Esophagus squamous epithelium (tissue), 5 donors: ENCODE measurements at regions not wholly inside any gene's neighbourhood (a gene's known extent, or its start where the extent isn't known, plus 50 kb on each side); places are given as distances from the start of the nearest gene placed in this dataset.
"Not testable (repeated sequence)": the region's sequence is repeated elsewhere in the genome, so short reads cannot be mapped to it uniquely, and the experiment has no call there.

Experiments used
- DNase-seq: peaks from one replicate; lab custom pipeline; 2025; lab: John Stamatoyannopoulos, UW
- H3K27ac ChIP-seq, 4 donors: fragments of 200-600 bp; sonication (generic); one replicate each; pipeline ENCODE4 v1.5.1; 2016 to 2019; ENCODE audit warnings: mild to moderate bottlenecking in 1 of 4
- H3K27me3 ChIP-seq, 4 donors: fragments of 200-600 bp; sonication (generic); 1 replicate in 3 of 4; 2 replicates in 1 of 4; pipeline versions ENCODE4 v1.5.1 to v1.6.0; 2017 to 2021; ENCODE audit warnings: antibody characterized with exemption in 1 of 4
- H3K36me3 ChIP-seq, 3 donors: fragments of 200-600 bp; sonication (generic); one replicate each; pipeline ENCODE4 v1.5.1; 2016 to 2019
- H3K4me1 ChIP-seq, 3 donors: fragments of 200-600 bp; sonication (generic); one replicate each; pipeline ENCODE4 v1.5.1; 2017 to 2019
- H3K4me3 ChIP-seq, 4 donors: fragments of 200-600 bp; sonication (generic); 1 replicate in 3 of 4; 2 replicates in 1 of 4; pipeline ENCODE4 v1.5.1; 2016 to 2019; ENCODE audit warnings: mild to moderate bottlenecking in 2 of 4, moderate library complexity in 1 of 4
- H3K9me3 ChIP-seq, 3 donors: fragments of 200-600 bp; sonication (generic); one replicate each; pipeline ENCODE4 v1.5.1; 2016 to 2019
- CTCF ChIP-seq, 6 experiments: fragments of 450-650 bp in 4 of 6; fragments of 200-600 bp in 2 of 6; sonication (generic) in 2 of 6; IDR thresholded peaks; one replicate each; pipeline ENCODE4 v1.5.1; 2016 to 2019; ENCODE audit warnings: antibody characterized with exemption in 6 of 6, mild to moderate bottlenecking in 4 of 6, moderate library complexity in 4 of 6
- POLR2A ChIP-seq, 4 donors: fragments of 450-650 bp; IDR thresholded peaks; one replicate each; pipeline ENCODE4 v1.6.1; 2017; ENCODE audit warnings: antibody characterized with exemption in 4 of 4, mild to moderate bottlenecking in 4 of 4, moderate library complexity in 3 of 4
- WGBS, 2 donors: methylation state at CpG; one replicate each; pipeline ENCODE4 v1.1.5; 2018; 5-methylcytosine and 5-hydroxymethylcytosine counted together
- intact Hi-C: fragments of 100-400 bp; cut with DNase I; formaldehyde crosslinking; loops from one replicate; pipeline ENCODE4 v1.15.0; 2022
- donor health status: DM: yes; HTN: yes; CAD: no.

- Histone ChIP-seq H3K27ac (peak overlapping the region in 2 of 4 donors; percentile 24 to 61), H3K36me3 (no peaks in the 10 kb centered on the region), H3K4me1 (peaks cover 0 to 26% (median 0%) of the 10 kb centered on the region in 3 donors), H3K4me3 (no peak overlapping the region), H3K27me3 (peaks cover 0 to 36% (median 0%) of the 10 kb centered on the region in 4 donors), H3K9me3 (no peaks in the 10 kb centered on the region)
- WGBS, 2 donors: 17 to 18% methylated on average over 1 to 2 of the region's 5 CpGs
- intact Hi-C loops: no loop called here
- TF ChIP-seq POLR2A (IDR thresholded peaks at IDR 0.05): no peak
- no peak for TF ChIP-seq CTCF (IDR thresholded peaks at IDR 0.05)
- no peak for DNase-seq
Measured at GRCh38 chr22:23501261-23501619, 78.8 kb downstream of the IGLL1 start.

- H3K4me1 ChIP-seq: peaks cover 0 to 26% (median 0%) of the 10 kb centered on the region in 3 donors
- H3K4me3 ChIP-seq: no peak overlapping the region
- WGBS, 2 donors: 30 to 56% methylated on average over 2 to 8 of the region's 13 CpGs
- H3K27ac ChIP-seq: peak overlapping the region in 2 of 4 donors; percentile 24 to 61
- no peak for TF ChIP-seq CTCF (IDR thresholded peaks at IDR 0.05)
- no peak for TF ChIP-seq POLR2A (IDR thresholded peaks at IDR 0.05)
- DNase-seq: no peak
- peaks cover 0 to 36% (median 0%) of the 10 kb centered on the region in 4 donors for H3K27me3 ChIP-seq
- H3K9me3 ChIP-seq: no peaks in the 10 kb centered on the region
- intact Hi-C loops: no loop called here
- H3K36me3 ChIP-seq: no peaks in the 10 kb centered on the region
Measured at GRCh38 chr22:23500508-23501260, 79.4 kb downstream of the IGLL1 start.

GRCh38 chr22:23499845-23500500, 80.1 kb downstream of the IGLL1 start:
- H3K4me1 ChIP-seq: peaks cover 0 to 26% (median 0%) of the 10 kb centered on the region in 3 donors
- peaks cover 0 to 36% (median 0%) of the 10 kb centered on the region in 4 donors for H3K27me3 ChIP-seq
- intact Hi-C loops: no loop called here
- no peak for TF ChIP-seq CTCF (IDR thresholded peaks at IDR 0.05)
- no peak for TF ChIP-seq POLR2A (IDR thresholded peaks at IDR 0.05)
- 78 to 84% methylated on average over 2 to 8 of the region's 8 CpGs for WGBS, 2 donors
- H3K27ac ChIP-seq: no peak overlapping the region
- no peak overlapping the region for H3K4me3 ChIP-seq
- DNase-seq: no peak
- no peaks in the 10 kb centered on the region for H3K9me3 ChIP-seq
- no peaks in the 10 kb centered on the region for H3K36me3 ChIP-seq

GRCh38 chr22:23498811-23499798, 81.0 kb downstream of the IGLL1 start:
- Histone ChIP-seq H3K27ac (no peak overlapping the region), H3K9me3 (no peaks in the 10 kb centered on the region), H3K27me3 (peaks cover 0 to 33% (median 0%) of the 10 kb centered on the region in 4 donors), H3K4me3 (no peak overlapping the region), H3K4me1 (peaks cover 0 to 18% (median 0%) of the 10 kb centered on the region in 3 donors), H3K36me3 (no peaks in the 10 kb centered on the region)
- intact Hi-C loops: no loop called here
- WGBS, 2 donors: 62 to 96% methylated on average over 8 to 9 of the region's 22 CpGs
- no peak for DNase-seq
- TF ChIP-seq POLR2A (IDR thresholded peaks at IDR 0.05): no peak

- DNase-seq, H3K36me3 ChIP-seq, H3K27ac ChIP-seq, H3K9me3 ChIP-seq, intact Hi-C loops, H3K4me3 ChIP-seq: not testable (repeated sequence)
- H3K27me3 ChIP-seq: peaks cover 0 to 24% (median 0%) of the 10 kb centered on the region in 4 donors
- peaks cover 0 to 13% (median 0%) of the 10 kb centered on the region in 3 donors for H3K4me1 ChIP-seq
- 76 to 80% methylated on average over 4 to 5 of the region's 6 CpGs for WGBS, 2 donors
Measured at GRCh38 chr22:23497889-23498288, 82.2 kb downstream of the IGLL1 start.
